ENCODE measurements at regions not wholly inside any gene's neighbourhood (a gene's known extent, or its start where the extent isn't known, plus 50 kb on each side); places are given as distances from the start of the nearest gene placed in this dataset.
A peak's percentile ranks its signal among the peaks of the same experiment; 100 is the strongest.

GRCh38 chr7:138295049-138295637 lies 164.9 kb upstream of the TRIM24 start:
- no peak for ATAC-seq
- Histone ChIP-seq H3K27me3 (ENCODE audit: low read depth) (no peaks in the 10 kb centered on the region), H3K4me3 (no peak overlapping the region), H3K9me3 (peaks cover 4% of the 10 kb centered on the region), H3K4me1 (peaks cover 5% of the 10 kb centered on the region), H3K36me3 (no peaks in the 10 kb centered on the region), H3K27ac (no peak overlapping the region)
- intact Hi-C loops (cut with DNase I): no loop called here
- no peak for TF ChIP-seq CTCF (IDR thresholded peaks at IDR 0.05)
- no peak for DNase-seq

- intact Hi-C loops (cut with DNase I): no loop called here
- TF ChIP-seq CTCF (IDR thresholded peaks at IDR 0.05): no peak
- no peaks in the 10 kb centered on the region for H3K36me3 ChIP-seq
- DNase-seq (no peak), ATAC-seq (no peak)
- no peak overlapping the region for H3K27ac ChIP-seq
- H3K27me3 ChIP-seq (ENCODE audit: low read depth): no peaks in the 10 kb centered on the region
- H3K4me3 ChIP-seq: no peak overlapping the region
- no peaks in the 10 kb centered on the region for H3K9me3 ChIP-seq
- H3K4me1 ChIP-seq: peaks cover 5% of the 10 kb centered on the region
Observed at GRCh38 chr7:138297526-138297925, 162.5 kb upstream of the TRIM24 start.

GRCh38 chr7:138299066-138299465 lies 161.0 kb upstream of the TRIM24 start:
- ATAC-seq (no peak), DNase-seq (no peak)
- H3K9me3 ChIP-seq: no peaks in the 10 kb centered on the region
- H3K4me3 ChIP-seq: no peak overlapping the region
- no peak for TF ChIP-seq CTCF (IDR thresholded peaks at IDR 0.05)
- H3K36me3 ChIP-seq: no peaks in the 10 kb centered on the region
- H3K4me1 ChIP-seq: peaks cover 5% of the 10 kb centered on the region
- intact Hi-C loops (cut with DNase I): no loop called here
- no peaks in the 10 kb centered on the region for H3K27me3 ChIP-seq (ENCODE audit: low read depth)
- H3K27ac ChIP-seq: no peak overlapping the region

GRCh38 chr7:138303230-138304070 lies 156.6 kb upstream of the TRIM24 start:
- peak in 1 of 2 donors; percentile 43 for ATAC-seq
- H3K4me3 ChIP-seq: no peak overlapping the region
- no peak for DNase-seq
- H3K9me3 ChIP-seq: no peaks in the 10 kb centered on the region
- H3K36me3 ChIP-seq: no peaks in the 10 kb centered on the region
- intact Hi-C loops (cut with DNase I): no loop called here
- TF ChIP-seq CTCF (IDR thresholded peaks at IDR 0.05): no peak
- H3K27me3 ChIP-seq (ENCODE audit: low read depth): no peaks in the 10 kb centered on the region
- no peak overlapping the region for H3K27ac ChIP-seq
- H3K4me1 ChIP-seq: no peaks in the 10 kb centered on the region

- no peaks in the 10 kb centered on the region for H3K4me1 ChIP-seq
- no peaks in the 10 kb centered on the region for H3K27me3 ChIP-seq (ENCODE audit: low read depth)
- ATAC-seq (peak in 1 of 2 donors; percentile 36), DNase-seq (no peak)
- H3K36me3 ChIP-seq: no peaks in the 10 kb centered on the region
- intact Hi-C loops (cut with DNase I): no loop called here
- H3K27ac ChIP-seq: no peak overlapping the region
- no peaks in the 10 kb centered on the region for H3K9me3 ChIP-seq
- no peak for TF ChIP-seq CTCF (IDR thresholded peaks at IDR 0.05)
- H3K4me3 ChIP-seq: no peak overlapping the region
Observed at GRCh38 chr7:138304071-138304320, 156.1 kb upstream of the TRIM24 start.
